Stimulated activated CD8-positive, alpha-beta memory T cell treated with anti-CD3 and anti-CD28 coated beads, Interleukin-7, amount 100 ng/mL, for 4 hours (primary cell): ENCODE measurements at regions not wholly inside any gene's neighbourhood (a gene's known extent, or its start where the extent isn't known, plus 50 kb on each side); places are given as distances from the start of the nearest gene placed in this dataset.
"Not testable (repeated sequence)": the region's sequence is repeated elsewhere in the genome, so short reads cannot be mapped to it uniquely, and the experiment has no call there.

Experiments used
- DNase-seq, 2 donors: peaks; one replicate each; pipeline ENCODE4 v3.0.0-alpha.2; 2020; ENCODE audit warnings: low read depth in 2 of 2

GRCh38 chr12:126899926-126900792, 1366.8 kb upstream of the TMEM132C start:
- DNase-seq, result no peak

- DNase-seq, result no peak
These were observed 1363.7 kb upstream of the TMEM132C start for GRCh38 chr12:126903027-126903876.

- DNase-seq, result no peak
These were observed 1361.2 kb upstream of the TMEM132C start for GRCh38 chr12:126905752-126906151.

- no peak for DNase-seq
These were observed 1358.8 kb upstream of the TMEM132C start for GRCh38 chr12:126907900-126908764.

GRCh38 chr12:126908765-126909142, 1358.2 kb upstream of the TMEM132C start:
- no peak for DNase-seq

GRCh38 chr12:126910570-126910969, 1356.4 kb upstream of the TMEM132C start:
- DNase-seq, result no peak

- DNase-seq, result no peak
These were observed 1354.9 kb upstream of the TMEM132C start for GRCh38 chr12:126912111-126912510.

- no peak for DNase-seq
These were observed 1352.7 kb upstream of the TMEM132C start for GRCh38 chr12:126914170-126914793.

- DNase-seq, result no peak
These were observed 1351.7 kb upstream of the TMEM132C start for GRCh38 chr12:126915309-126915708.

GRCh38 chr12:126926023-126926594, 1340.9 kb upstream of the TMEM132C start:
- DNase-seq, result no peak

- no peak for DNase-seq
These were observed 1336.7 kb upstream of the TMEM132C start for GRCh38 chr12:126930234-126930633.

GRCh38 chr12:126932156-126932555, 1334.8 kb upstream of the TMEM132C start:
- DNase-seq, result no peak

GRCh38 chr12:126935435-126935834, 1331.5 kb upstream of the TMEM132C start:
- no peak for DNase-seq

- DNase-seq, result no peak
These were observed 1330.7 kb upstream of the TMEM132C start for GRCh38 chr12:126936181-126936851.

- no peak for DNase-seq
These were observed 1329.5 kb upstream of the TMEM132C start for GRCh38 chr12:126937431-126937830.

- no peak for DNase-seq
These were observed 1322.3 kb upstream of the TMEM132C start for GRCh38 chr12:126944684-126945083.

GRCh38 chr12:126946958-126947357, 1320.0 kb upstream of the TMEM132C start:
- DNase-seq, result not testable (repeated sequence)

- no peak for DNase-seq
These were observed 1317.4 kb upstream of the TMEM132C start for GRCh38 chr12:126949558-126949957.

GRCh38 chr12:126950266-126950665, 1316.7 kb upstream of the TMEM132C start:
- DNase-seq, result no peak
